ENCODE measurements at regions not wholly inside any gene's neighbourhood (a gene's known extent, or its start where the extent isn't known, plus 50 kb on each side); places are given as distances from the start of the nearest gene placed in this dataset.
"Not testable (repeated sequence)": the region's sequence is repeated elsewhere in the genome, so short reads cannot be mapped to it uniquely, and the experiment has no call there.

DNA sequence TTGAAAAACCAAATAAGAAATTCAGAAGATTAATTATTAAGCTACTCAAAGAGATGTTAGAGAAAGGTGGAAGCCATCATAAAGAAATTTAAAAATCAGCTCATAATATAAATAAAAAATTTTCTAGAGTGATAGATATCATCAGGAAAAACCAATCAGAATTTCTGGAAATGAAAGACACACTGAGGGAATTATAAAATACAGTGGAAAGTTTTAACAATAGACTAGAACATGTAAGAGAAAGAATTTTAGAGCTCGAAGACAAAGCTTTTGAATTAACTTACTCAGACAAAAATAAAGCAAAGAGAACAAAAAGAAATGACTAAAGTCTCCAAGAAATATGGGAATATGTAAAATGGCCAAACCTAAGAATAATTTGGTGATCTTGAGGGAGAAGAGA is 1926.9 kb upstream of the RAG2 start:
- Histone ChIP-seq H3K4me1 (no peaks in the 10 kb centered on the region), H3K27ac (no peak overlapping the region), H3K4me2 (no peak overlapping the region), H3K4me3 (no peak overlapping the region), H3K9me3 (no peaks in the 10 kb centered on the region)
- ChIA-PET CTCF (no interaction called here), POLR2A (no interaction called here)
- ATAC-seq, result no peak
- TF ChIP-seq KDM5A (IDR thresholded peaks at IDR 0.05) (no peak), ZFP36 (IDR thresholded peaks at IDR 0.05; ENCODE audit: borderline replicate concordance, partially characterized antibody) (no peak), HOXA7 (CRISPR knock-in tag; IDR thresholded peaks at IDR 0.05) (no peak)
- FAIRE-seq, result no peak
- DNase-seq (ENCODE audit: low read depth in 1 of 2, low spot score in 1 of 2), result no peak
- 0% methylated on average over 1 of the region's 1 CpG for WGBS (ENCODE audit: missing lambda C conversion rate)

DNA sequence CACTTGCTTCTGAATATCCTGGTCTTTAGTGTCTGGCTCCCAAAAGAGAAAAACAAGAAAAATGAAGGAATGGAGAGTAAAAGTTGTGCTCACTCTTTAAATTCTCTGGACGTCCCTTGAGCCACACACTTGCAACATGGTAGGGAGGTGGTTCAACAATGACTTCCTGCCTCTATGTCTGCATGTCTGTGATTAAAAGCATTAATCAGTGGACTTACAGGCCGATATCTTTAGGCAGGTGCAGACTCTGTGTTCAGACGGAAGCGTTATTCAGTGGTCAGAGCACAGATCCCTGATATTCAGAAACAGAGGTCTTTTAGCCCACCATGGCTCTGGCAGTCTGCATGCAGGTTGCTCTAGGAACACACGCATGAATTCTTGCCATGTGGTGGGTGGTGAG is 1920.0 kb upstream of the RAG2 start:
- Histone ChIP-seq H3K27ac (no peak overlapping the region), H3K9me3 (peaks cover 2% of the 10 kb centered on the region; the same call in 1 of the 3 replicates), H3K4me2 (no peak overlapping the region), H3K4me3 (no peak overlapping the region), H3K4me1 (no peaks in the 10 kb centered on the region)
- ChIA-PET POLR2A (no interaction called here), CTCF (no interaction called here)
- FAIRE-seq, result no peak
- 25% methylated on average over 5 of the region's 5 CpGs for WGBS (ENCODE audit: missing lambda C conversion rate)
- TF ChIP-seq NFE2L2 (conservative IDR thresholded peaks at IDR 0.05; ENCODE audit: low read length) (no peak), CBX2 (IDR thresholded peaks at IDR 0.05; ENCODE audit: borderline replicate concordance, low read depth) (no peak), CHD2 (IDR thresholded peaks at IDR 0.05; ENCODE audit: low read length, partially characterized antibody) (no peak), ZNF302 (CRISPR knock-in tag; IDR thresholded peaks at IDR 0.05) (no peak)
- TF ChIP-seq, protein P1, sequence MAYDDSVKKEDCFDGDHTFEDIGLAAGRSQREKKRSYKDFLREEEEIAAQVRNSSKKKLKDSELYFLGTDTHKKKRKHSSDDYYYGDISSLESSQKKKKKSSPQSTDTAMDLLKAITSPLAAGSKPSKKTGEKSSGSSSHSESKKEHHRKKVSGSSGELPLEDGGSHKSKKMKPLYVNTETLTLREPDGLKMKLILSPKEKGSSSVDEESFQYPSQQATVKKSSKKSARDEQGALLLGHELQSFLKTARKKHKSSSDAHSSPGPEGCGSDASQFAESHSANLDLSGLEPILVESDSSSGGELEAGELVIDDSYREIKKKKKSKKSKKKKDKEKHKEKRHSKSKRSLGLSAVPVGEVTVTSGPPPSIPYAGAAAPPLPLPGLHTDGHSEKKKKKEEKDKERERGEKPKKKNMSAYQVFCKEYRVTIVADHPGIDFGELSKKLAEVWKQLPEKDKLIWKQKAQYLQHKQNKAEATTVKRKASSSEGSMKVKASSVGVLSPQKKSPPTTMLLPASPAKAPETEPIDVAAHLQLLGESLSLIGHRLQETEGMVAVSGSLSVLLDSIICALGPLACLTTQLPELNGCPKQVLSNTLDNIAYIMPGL (CRISPR knock-in tag; IDR thresholded peaks at IDR 0.05; ENCODE audit: borderline replicate concordance), result no peak
- TF ChIP-seq, protein P2, sequence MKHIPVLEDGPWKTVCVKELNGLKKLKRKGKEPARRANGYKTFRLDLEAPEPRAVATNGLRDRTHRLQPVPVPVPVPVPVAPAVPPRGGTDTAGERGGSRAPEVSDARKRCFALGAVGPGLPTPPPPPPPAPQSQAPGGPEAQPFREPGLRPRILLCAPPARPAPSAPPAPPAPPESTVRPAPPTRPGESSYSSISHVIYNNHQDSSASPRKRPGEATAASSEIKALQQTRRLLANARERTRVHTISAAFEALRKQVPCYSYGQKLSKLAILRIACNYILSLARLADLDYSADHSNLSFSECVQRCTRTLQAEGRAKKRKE (CRISPR knock-in tag; IDR thresholded peaks at IDR 0.05; ENCODE audit: low read depth), result no peak
- no peak for ATAC-seq
- no peak for DNase-seq (ENCODE audit: low read depth in 1 of 2, low spot score in 1 of 2)

DNA sequence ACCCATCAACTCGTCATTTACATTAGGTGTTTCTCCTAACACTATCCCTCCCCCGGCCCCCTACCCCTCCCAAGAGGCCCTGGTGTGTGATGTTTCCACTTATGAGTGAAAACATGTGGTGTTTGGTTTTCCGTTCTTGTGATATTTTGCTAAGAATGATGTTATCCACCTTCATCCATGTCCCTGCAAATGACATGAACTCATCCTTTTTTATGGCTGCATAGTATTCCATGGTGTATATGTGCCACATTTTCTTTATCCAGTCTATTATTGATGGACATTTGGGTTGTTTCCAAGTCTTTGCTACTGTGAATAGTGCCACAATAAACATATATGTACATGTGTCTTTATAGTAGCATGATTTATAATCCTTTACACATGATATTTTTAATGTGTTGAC is 1914.8 kb upstream of the RAG2 start:
- POLR2A ChIA-PET; H3K4me2 ChIP-seq; CTCF ChIA-PET; DNase-seq (ENCODE audit: low read depth in 1 of 2, low spot score in 1 of 2); ATAC-seq; FAIRE-seq; H3K4me1 ChIP-seq; H3K4me3 ChIP-seq; H3K9me3 ChIP-seq; H3K27ac ChIP-seq: not testable (repeated sequence)
- WGBS (ENCODE audit: missing lambda C conversion rate), result 10% methylated on average over 3 of the region's 3 CpGs

DNA sequence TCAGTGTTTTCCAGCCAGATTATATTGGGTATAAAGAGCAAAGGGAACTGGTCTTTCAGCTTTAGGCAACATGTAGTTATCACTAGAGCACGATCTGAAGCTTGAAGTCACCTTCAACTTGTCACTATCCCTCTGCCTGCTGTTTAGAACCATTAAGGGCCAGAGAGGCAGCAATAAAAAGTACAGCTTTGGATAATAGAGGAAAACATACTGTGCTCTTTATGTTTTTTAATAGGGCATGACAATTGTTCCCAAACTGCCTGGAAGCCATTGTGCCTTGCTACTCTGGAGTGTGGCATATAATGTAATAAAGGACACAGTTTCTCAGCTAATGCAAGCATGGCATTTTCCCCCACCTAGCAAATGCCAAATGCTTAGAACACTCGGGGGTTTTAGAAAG is 1912.0 kb upstream of the RAG2 start:
- no peak for TF ChIP-seq RFX5 (IDR thresholded peaks at IDR 0.05)
- TF ChIP-seq POLR2A (IDR thresholded peaks at IDR 0.05; ENCODE audit: low read length), result no peak
- TF ChIP-seq ZC3H11A (IDR thresholded peaks at IDR 0.05), result no peak
- no peak for TF ChIP-seq HOXA7 (CRISPR knock-in tag; IDR thresholded peaks at IDR 0.05)
- no peak for TF ChIP-seq HEYL (CRISPR knock-in tag; IDR thresholded peaks at IDR 0.05)
- no peak for TF ChIP-seq CHD4 (IDR thresholded peaks at IDR 0.05; ENCODE audit: borderline replicate concordance)
- no peak for TF ChIP-seq HOXB5 (CRISPR knock-in tag; IDR thresholded peaks at IDR 0.05)
- TF ChIP-seq GATA3 (IDR thresholded peaks at IDR 0.05; ENCODE audit: borderline replicate concordance), result no peak
- WGBS (ENCODE audit: missing lambda C conversion rate), result 0% methylated on average over 2 of the region's 2 CpGs
- no peaks in the 10 kb centered on the region; the same call in 2 of the 3 replicates for H3K9me3 ChIP-seq
- no peak overlapping the region for H3K4me3 ChIP-seq
- no peak overlapping the region for H3K4me2 ChIP-seq
- no peak for ATAC-seq
- CTCF ChIA-PET, result no interaction called here
- FAIRE-seq, result no peak
- no peaks in the 10 kb centered on the region for H3K4me1 ChIP-seq
- no peak for DNase-seq (ENCODE audit: low read depth in 1 of 2, low spot score in 1 of 2)
- H3K27ac ChIP-seq, result no peak overlapping the region
- POLR2A ChIA-PET, result no interaction called here

DNA sequence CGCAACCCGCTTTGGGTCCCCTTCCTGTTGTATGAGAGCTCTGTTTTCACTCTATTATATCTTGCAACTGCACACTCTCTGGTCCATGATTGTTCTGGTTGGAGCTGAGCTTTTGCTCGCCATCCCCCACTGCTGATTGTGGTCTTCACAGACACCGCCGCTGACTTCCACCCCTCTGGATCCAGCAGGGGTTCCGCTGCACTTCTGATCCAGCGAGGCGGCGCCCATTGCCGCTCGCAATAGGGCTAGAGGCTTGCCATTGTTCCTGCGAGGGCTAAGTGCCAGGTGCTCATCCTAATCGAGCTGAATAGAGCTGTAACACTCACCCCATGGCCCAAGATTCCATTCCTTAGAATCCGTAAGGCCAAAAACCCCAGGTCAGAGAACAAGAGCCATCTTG is 1905.8 kb upstream of the RAG2 start:
- H3K27ac ChIP-seq, result no peak overlapping the region
- FAIRE-seq (no peak), ATAC-seq (no peak), DNase-seq (ENCODE audit: low read depth in 1 of 2, low spot score in 1 of 2) (no peak)
- H3K9me3 ChIP-seq, result no peaks in the 10 kb centered on the region
- no peak overlapping the region for H3K4me2 ChIP-seq
- ChIA-PET POLR2A (no interaction called here), CTCF (no interaction called here)
- H3K4me1 ChIP-seq, result no peaks in the 10 kb centered on the region
- WGBS (ENCODE audit: missing lambda C conversion rate), result 48% methylated on average over 14 of the region's 14 CpGs
- H3K4me3 ChIP-seq, result no peak overlapping the region
- TF ChIP-seq FOSL2 (IDR thresholded peaks at IDR 0.05), result no peak
- TF ChIP-seq FOSL2 (CRISPR knock-in tag; IDR thresholded peaks at IDR 0.05), result no peak
- no peak for TF ChIP-seq NFE2L2 (conservative IDR thresholded peaks at IDR 0.05; ENCODE audit: low read length)
- no peak for TF ChIP-seq CBX2 (IDR thresholded peaks at IDR 0.05; ENCODE audit: borderline replicate concordance, low read depth)
- TF ChIP-seq, protein P3, sequence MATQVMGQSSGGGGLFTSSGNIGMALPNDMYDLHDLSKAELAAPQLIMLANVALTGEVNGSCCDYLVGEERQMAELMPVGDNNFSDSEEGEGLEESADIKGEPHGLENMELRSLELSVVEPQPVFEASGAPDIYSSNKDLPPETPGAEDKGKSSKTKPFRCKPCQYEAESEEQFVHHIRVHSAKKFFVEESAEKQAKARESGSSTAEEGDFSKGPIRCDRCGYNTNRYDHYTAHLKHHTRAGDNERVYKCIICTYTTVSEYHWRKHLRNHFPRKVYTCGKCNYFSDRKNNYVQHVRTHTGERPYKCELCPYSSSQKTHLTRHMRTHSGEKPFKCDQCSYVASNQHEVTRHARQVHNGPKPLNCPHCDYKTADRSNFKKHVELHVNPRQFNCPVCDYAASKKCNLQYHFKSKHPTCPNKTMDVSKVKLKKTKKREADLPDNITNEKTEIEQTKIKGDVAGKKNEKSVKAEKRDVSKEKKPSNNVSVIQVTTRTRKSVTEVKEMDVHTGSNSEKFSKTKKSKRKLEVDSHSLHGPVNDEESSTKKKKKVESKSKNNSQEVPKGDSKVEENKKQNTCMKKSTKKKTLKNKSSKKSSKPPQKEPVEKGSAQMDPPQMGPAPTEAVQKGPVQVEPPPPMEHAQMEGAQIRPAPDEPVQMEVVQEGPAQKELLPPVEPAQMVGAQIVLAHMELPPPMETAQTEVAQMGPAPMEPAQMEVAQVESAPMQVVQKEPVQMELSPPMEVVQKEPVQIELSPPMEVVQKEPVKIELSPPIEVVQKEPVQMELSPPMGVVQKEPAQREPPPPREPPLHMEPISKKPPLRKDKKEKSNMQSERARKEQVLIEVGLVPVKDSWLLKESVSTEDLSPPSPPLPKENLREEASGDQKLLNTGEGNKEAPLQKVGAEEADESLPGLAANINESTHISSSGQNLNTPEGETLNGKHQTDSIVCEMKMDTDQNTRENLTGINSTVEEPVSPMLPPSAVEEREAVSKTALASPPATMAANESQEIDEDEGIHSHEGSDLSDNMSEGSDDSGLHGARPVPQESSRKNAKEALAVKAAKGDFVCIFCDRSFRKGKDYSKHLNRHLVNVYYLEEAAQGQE (IDR thresholded peaks at IDR 0.05), result no peak
- no peak for TF ChIP-seq GATA3 (IDR thresholded peaks at IDR 0.05; ENCODE audit: borderline replicate concordance)
- no peak for TF ChIP-seq TP53 (CRISPR knock-in tag; IDR thresholded peaks at IDR 0.05)
- TF ChIP-seq CHD2 (IDR thresholded peaks at IDR 0.05; ENCODE audit: low read length, partially characterized antibody), result no peak
- no peak for TF ChIP-seq JUN (IDR thresholded peaks at IDR 0.05)
- TF ChIP-seq JUNB (IDR thresholded peaks at IDR 0.05), result no peak
- no peak for TF ChIP-seq SMC3 (IDR thresholded peaks at IDR 0.05)
- TF ChIP-seq, protein P4, sequence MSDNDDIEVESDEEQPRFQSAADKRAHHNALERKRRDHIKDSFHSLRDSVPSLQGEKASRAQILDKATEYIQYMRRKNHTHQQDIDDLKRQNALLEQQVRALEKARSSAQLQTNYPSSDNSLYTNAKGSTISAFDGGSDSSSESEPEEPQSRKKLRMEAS (IDR thresholded peaks at IDR 0.05), result no peak
